ENCODE measurements at regions not wholly inside any gene's neighbourhood (a gene's known extent, or its start where the extent isn't known, plus 50 kb on each side); places are given as distances from the start of the nearest gene placed in this dataset.

- Histone ChIP-seq H3K27me3 (no peaks in the 10 kb centered on the region), H3K36me3 (no peaks in the 10 kb centered on the region), H3K27ac (no peak overlapping the region), H3K9me3 (no peaks in the 10 kb centered on the region), H3K4me1 (no peaks in the 10 kb centered on the region), H3K4me3 (no peak overlapping the region)
- TF ChIP-seq, protein P1, sequence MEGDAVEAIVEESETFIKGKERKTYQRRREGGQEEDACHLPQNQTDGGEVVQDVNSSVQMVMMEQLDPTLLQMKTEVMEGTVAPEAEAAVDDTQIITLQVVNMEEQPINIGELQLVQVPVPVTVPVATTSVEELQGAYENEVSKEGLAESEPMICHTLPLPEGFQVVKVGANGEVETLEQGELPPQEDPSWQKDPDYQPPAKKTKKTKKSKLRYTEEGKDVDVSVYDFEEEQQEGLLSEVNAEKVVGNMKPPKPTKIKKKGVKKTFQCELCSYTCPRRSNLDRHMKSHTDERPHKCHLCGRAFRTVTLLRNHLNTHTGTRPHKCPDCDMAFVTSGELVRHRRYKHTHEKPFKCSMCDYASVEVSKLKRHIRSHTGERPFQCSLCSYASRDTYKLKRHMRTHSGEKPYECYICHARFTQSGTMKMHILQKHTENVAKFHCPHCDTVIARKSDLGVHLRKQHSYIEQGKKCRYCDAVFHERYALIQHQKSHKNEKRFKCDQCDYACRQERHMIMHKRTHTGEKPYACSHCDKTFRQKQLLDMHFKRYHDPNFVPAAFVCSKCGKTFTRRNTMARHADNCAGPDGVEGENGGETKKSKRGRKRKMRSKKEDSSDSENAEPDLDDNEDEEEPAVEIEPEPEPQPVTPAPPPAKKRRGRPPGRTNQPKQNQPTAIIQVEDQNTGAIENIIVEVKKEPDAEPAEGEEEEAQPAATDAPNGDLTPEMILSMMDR (IDR thresholded peaks at IDR 0.05), result no peak
- no peak for DNase-seq (ENCODE audit: low spot score)
Observed at GRCh38 chr12:3975652-3976051, 102.5 kb upstream of the PARP11 start.

- TF ChIP-seq, protein P1 (IDR thresholded peaks at IDR 0.05), result no peak
- DNase-seq (ENCODE audit: low spot score), result no peak
- no peaks in the 10 kb centered on the region for H3K27me3 ChIP-seq
Observed at GRCh38 chr12:3974883-3975282, 101.7 kb upstream of the PARP11 start.

DNA sequence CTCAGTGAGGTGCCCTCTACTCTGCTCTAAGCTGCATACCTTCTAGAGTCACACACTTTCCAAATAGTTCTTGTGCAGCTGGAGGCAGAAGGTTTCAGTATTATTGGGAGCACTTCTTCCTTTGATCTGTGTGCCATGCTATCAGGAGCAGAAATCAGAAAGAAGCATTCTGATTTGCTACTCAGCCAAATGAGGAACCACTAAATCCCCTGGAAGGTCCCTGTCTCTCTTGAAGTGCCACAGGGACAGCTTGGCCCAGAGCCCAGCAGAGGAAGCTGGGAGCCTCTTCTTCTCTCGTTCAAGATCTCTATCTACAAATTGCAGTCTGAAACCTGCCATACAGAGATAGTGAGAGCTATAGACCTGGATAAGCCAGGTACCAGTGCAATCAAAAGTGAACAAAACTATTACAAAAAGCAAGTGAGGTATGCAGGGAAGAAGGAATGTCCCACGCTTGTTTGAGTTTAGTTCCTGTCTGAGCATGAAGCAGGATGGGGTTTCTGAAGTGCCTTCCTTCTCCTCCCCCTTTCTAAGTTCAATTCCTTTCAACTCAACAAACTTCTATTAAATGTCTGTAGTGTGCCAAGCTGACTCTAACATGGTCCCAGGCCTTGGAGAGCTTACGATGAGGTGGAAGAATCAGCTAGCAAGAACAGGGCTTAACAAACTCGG lies 100.9 kb upstream of the PARP11 start:
- TF ChIP-seq, protein P1 (IDR thresholded peaks at IDR 0.05), result no peak
- H3K9me3 ChIP-seq, result no peaks in the 10 kb centered on the region
- no peak for DNase-seq (ENCODE audit: low spot score)
- H3K4me1 ChIP-seq, result no peaks in the 10 kb centered on the region
- no peak overlapping the region for H3K4me3 ChIP-seq
- H3K27me3 ChIP-seq, result no peaks in the 10 kb centered on the region
- no peaks in the 10 kb centered on the region for H3K36me3 ChIP-seq
- no peak overlapping the region for H3K27ac ChIP-seq

More at GRCh38 chr12:3974883-3975282, 101.7 kb upstream of the PARP11 start:
- Histone ChIP-seq H3K36me3 (no peaks in the 10 kb centered on the region), H3K9me3 (no peaks in the 10 kb centered on the region), H3K27ac (no peak overlapping the region), H3K4me1 (no peaks in the 10 kb centered on the region), H3K4me3 (no peak overlapping the region)

- H3K4me1 ChIP-seq, result no peaks in the 10 kb centered on the region
- H3K36me3 ChIP-seq, result no peaks in the 10 kb centered on the region
- TF ChIP-seq, protein P1 (IDR thresholded peaks at IDR 0.05), result no peak
- no peaks in the 10 kb centered on the region for H3K9me3 ChIP-seq
- no peak overlapping the region for H3K4me3 ChIP-seq
- no peak overlapping the region for H3K27ac ChIP-seq
- no peaks in the 10 kb centered on the region for H3K27me3 ChIP-seq
- DNase-seq (ENCODE audit: low spot score), result no peak
Observed at GRCh38 chr12:3973269-3973884, 100.2 kb upstream of the PARP11 start.

- Histone ChIP-seq H3K4me3 (no peak overlapping the region), H3K36me3 (no peaks in the 10 kb centered on the region), H3K27me3 (no peaks in the 10 kb centered on the region), H3K4me1 (no peaks in the 10 kb centered on the region), H3K27ac (no peak overlapping the region), H3K9me3 (no peaks in the 10 kb centered on the region)
- DNase-seq (ENCODE audit: low spot score), result no peak
- TF ChIP-seq, protein P1 (IDR thresholded peaks at IDR 0.05), result no peak
Observed at GRCh38 chr12:3972576-3972975, 99.4 kb upstream of the PARP11 start.
